ENCODE measurements at regions not wholly inside any gene's neighbourhood (a gene's known extent, or its start where the extent isn't known, plus 50 kb on each side); places are given as distances from the start of the nearest gene placed in this dataset.

GRCh38 chr20:24079661-24080412 lies 91.3 kb upstream of the GGTLC1 start:
- TF ChIP-seq SREBF2 (IDR thresholded peaks at IDR 0.05) (no peak), RCOR1 (IDR thresholded peaks at IDR 0.05; ENCODE audit: low read depth, low read length) (no peak), CTCF (IDR thresholded peaks at IDR 0.05) (no peak), POLR2A (IDR thresholded peaks at IDR 0.05; ENCODE audit: low read length) (no peak), NFE2L2 (conservative IDR thresholded peaks at IDR 0.05; ENCODE audit: low read length) (no peak), RAD21 (conservative IDR thresholded peaks at IDR 0.05 in 1 of 2, IDR thresholded peaks at IDR 0.05 in 1 of 2) (no peak), ZNF302 (CRISPR knock-in tag; IDR thresholded peaks at IDR 0.05) (no peak)

Data from A549 (cell line).